Activated CD8-positive, alpha-beta T cell treated with anti-CD3 and anti-CD28 coated beads, Interleukin-2, amount 10 ng/mL, durations not matched to agents 7 days and 5 days (primary cell): ENCODE measurements at regions not wholly inside any gene's neighbourhood (a gene's known extent, or its start where the extent isn't known, plus 50 kb on each side); places are given as distances from the start of the nearest gene placed in this dataset.
"Not testable (repeated sequence)": the region's sequence is repeated elsewhere in the genome, so short reads cannot be mapped to it uniquely, and the experiment has no call there.

Experiments used
- ATAC-seq: fragments of 150-1000 bp; cut with Tn5 transposase; one replicate; pipeline ENCODE4 v1.10.0; 2021; ENCODE audit warnings: moderate library complexity
- CTCF ChIA-PET: fragments of 350-600 bp; sonication (Branson Sonifier 250); formaldehyde crosslinking; loops from one replicate; lab custom pipeline; 2021; ENCODE audit warnings: antibody characterized with exemption; lab: Charles Lee
- POLR2A ChIA-PET: fragments of 350-600 bp; sonication (Branson Sonifier 250); formaldehyde crosslinking; loops from one replicate; lab custom pipeline; 2021; ENCODE audit warnings: antibody characterized with exemption; lab: Charles Lee
- DNase-seq: peaks from one replicate; pipeline ENCODE4 v3.0.0-alpha.2; 2020
- H3K27ac Mint-ChIP-seq: one replicate; pipeline ENCODE4 v1.8.0; 2021; ENCODE audit warnings: mild to moderate bottlenecking, mixed read lengths
- H3K27me3 Mint-ChIP-seq: one replicate; pipeline ENCODE4 v1.8.0; 2021; ENCODE audit warnings: low read depth, mixed read lengths
- H3K36me3 Mint-ChIP-seq: one replicate; pipeline ENCODE4 v1.8.0; 2021; ENCODE audit warnings: low read depth, mixed read lengths
- H3K4me1 Mint-ChIP-seq: one replicate; pipeline ENCODE4 v1.8.0; 2021; ENCODE audit warnings: low read depth, mixed read lengths
- H3K4me3 Mint-ChIP-seq: one replicate; pipeline ENCODE4 v1.8.0; 2021; ENCODE audit warnings: mild to moderate bottlenecking, mixed read lengths
- H3K9me3 Mint-ChIP-seq: one replicate; pipeline ENCODE4 v1.8.0; 2022; ENCODE audit warnings: mixed read lengths; ENCODE audit not compliant: insufficient read depth

GRCh38 chr10:15426115-15426514 lies 55.0 kb upstream of the FAM171A1 start:
- Mint-ChIP-seq H3K36me3 (no peaks in the 10 kb centered on the region), H3K9me3 (no peaks in the 10 kb centered on the region), H3K4me1 (no peaks in the 10 kb centered on the region), H3K27me3 (no peaks in the 10 kb centered on the region), H3K27ac (no peak overlapping the region), H3K4me3 (no peak overlapping the region)
- DNase-seq, result no peak
- ChIA-PET CTCF (no interaction called here), POLR2A (no interaction called here)
- no peak for ATAC-seq

GRCh38 chr10:15421875-15422274 lies 50.8 kb upstream of the FAM171A1 start:
- H3K27me3 Mint-ChIP-seq, DNase-seq, H3K36me3 Mint-ChIP-seq, H3K4me3 Mint-ChIP-seq, ATAC-seq, H3K27ac Mint-ChIP-seq, H3K4me1 Mint-ChIP-seq, H3K9me3 Mint-ChIP-seq, POLR2A ChIA-PET, CTCF ChIA-PET: not testable (repeated sequence)
